Astrocyte (in vitro differentiated cells and primary cell): ENCODE measurements at regions not wholly inside any gene's neighbourhood (a gene's known extent, or its start where the extent isn't known, plus 50 kb on each side); places are given as distances from the start of the nearest gene placed in this dataset.

Source experiments
- DNase-seq: peaks from one replicate; pipeline ENCODE4 v3.0.0-alpha.2; 2010; ENCODE audit warnings: low read depth
- FAIRE-seq: peaks from 2 replicates; lab custom pipeline; 2011; peaks lifted over from hg19 to GRCh38; lab: Jason Lieb, UNC
- H2AFZ ChIP-seq: 2 replicates; pipeline ENCODE4 v1.6.0; 2012; ENCODE audit warnings: low read depth, low read length, inconsistent platforms
- H3K27ac ChIP-seq: 2 replicates; pipeline ENCODE4 v1.5.1; 2011; ENCODE audit warnings: low read depth, low read length, inconsistent platforms
- H3K27me3 ChIP-seq: 2 replicates; pipeline ENCODE4 v1.6.0; 2011; ENCODE audit warnings: low read length, inconsistent platforms; ENCODE audit not compliant: insufficient read depth
- H3K36me3 ChIP-seq: 2 replicates; pipeline ENCODE4 v1.5.1; 2011; ENCODE audit warnings: low read length, inconsistent platforms; ENCODE audit not compliant: insufficient read depth
- H3K4me1 ChIP-seq: 2 replicates; pipeline ENCODE4 v1.5.1; 2011; ENCODE audit warnings: low read length, inconsistent platforms; ENCODE audit not compliant: insufficient read depth
- H3K4me2 ChIP-seq: 2 replicates; pipeline ENCODE4 v1.6.0; 2012; ENCODE audit warnings: low read length, inconsistent platforms
- H3K4me3 ChIP-seq: 2 replicates; pipeline ENCODE4 v1.5.1; 2011; ENCODE audit warnings: low read depth, mild to moderate bottlenecking, low read length, inconsistent platforms; ENCODE audit not compliant: insufficient read depth
- H3K79me2 ChIP-seq: 2 replicates; pipeline ENCODE4 v1.6.0; 2012; ENCODE audit warnings: mild to moderate bottlenecking, low read length, inconsistent platforms; ENCODE audit not compliant: insufficient read depth
- H3K9ac ChIP-seq: 2 replicates; pipeline ENCODE4 v1.6.0; 2012; ENCODE audit warnings: mild to moderate bottlenecking, low read length, inconsistent platforms
- H3K9me3 ChIP-seq: 2 replicates; pipeline ENCODE4 v1.5.1; 2012; ENCODE audit warnings: low read depth, mild to moderate bottlenecking, low read length, inconsistent platforms; ENCODE audit not compliant: insufficient read depth
- H4K20me1 ChIP-seq: 2 replicates; pipeline ENCODE4 v1.6.0; 2012; ENCODE audit warnings: low read length, inconsistent platforms; ENCODE audit not compliant: insufficient read depth
- H3K27ac Mint-ChIP-seq: one replicate; pipeline ENCODE4 v1.8.0; 2021; ENCODE audit warnings: mild to moderate bottlenecking, mixed read lengths; ENCODE audit not compliant: unreplicated experiment
- H3K27me3 Mint-ChIP-seq: one replicate; pipeline ENCODE4 v1.8.0; 2021; ENCODE audit warnings: low read depth, mixed read lengths; ENCODE audit not compliant: unreplicated experiment
- H3K36me3 Mint-ChIP-seq: one replicate; pipeline ENCODE4 v1.8.0; 2021; ENCODE audit warnings: low read depth, mixed read lengths; ENCODE audit not compliant: unreplicated experiment
- H3K4me1 Mint-ChIP-seq: one replicate; pipeline ENCODE4 v1.8.0; 2021; ENCODE audit warnings: low read depth, mixed read lengths; ENCODE audit not compliant: unreplicated experiment
- H3K4me3 Mint-ChIP-seq: one replicate; pipeline ENCODE4 v1.8.0; 2021; ENCODE audit warnings: mild to moderate bottlenecking, moderate library complexity, mixed read lengths; ENCODE audit not compliant: unreplicated experiment
- H3K9me3 Mint-ChIP-seq: one replicate; pipeline ENCODE4 v1.8.0; 2021; ENCODE audit warnings: mild to moderate bottlenecking, mixed read lengths; ENCODE audit not compliant: unreplicated experiment
- EZH2 ChIP-seq: IDR thresholded peaks from 2 replicates; pipeline ENCODE4 v1.6.1; 2012; ENCODE audit warnings: mild to moderate bottlenecking, low read length, inconsistent platforms; ENCODE audit not compliant: insufficient read depth
- TF ChIP-seq, protein P1 (sequence below): IDR thresholded peaks from 2 replicates; pipeline ENCODE4 v1.5.1; 2011; ENCODE audit warnings: low read depth, mild to moderate bottlenecking, inconsistent platforms, low read length, moderate library complexity; ENCODE audit not compliant: insufficient read depth

- Histone ChIP-seq H2AFZ (no peak overlapping the region), H3K9ac (no peak overlapping the region), H3K36me3 (no peaks in the 10 kb centered on the region), H3K9me3 (no peaks in the 10 kb centered on the region), H3K4me3 (no peak overlapping the region), H3K4me2 (no peak overlapping the region), H3K27ac (no peak overlapping the region), H3K4me1 (no peaks in the 10 kb centered on the region), H3K27me3 (no peaks in the 10 kb centered on the region), H3K79me2 (no peaks in the 10 kb centered on the region), H4K20me1 (no peaks in the 10 kb centered on the region)
- Mint-ChIP-seq H3K4me3 (no peak overlapping the region), H3K36me3 (no peaks in the 10 kb centered on the region), H3K27ac (no peak overlapping the region), H3K4me1 (no peaks in the 10 kb centered on the region), H3K27me3 (peaks cover 51% of the 10 kb centered on the region), H3K9me3 (peaks cover 5% of the 10 kb centered on the region)
- no peak for DNase-seq
- no peak for TF ChIP-seq EZH2
- TF ChIP-seq, protein P1, sequence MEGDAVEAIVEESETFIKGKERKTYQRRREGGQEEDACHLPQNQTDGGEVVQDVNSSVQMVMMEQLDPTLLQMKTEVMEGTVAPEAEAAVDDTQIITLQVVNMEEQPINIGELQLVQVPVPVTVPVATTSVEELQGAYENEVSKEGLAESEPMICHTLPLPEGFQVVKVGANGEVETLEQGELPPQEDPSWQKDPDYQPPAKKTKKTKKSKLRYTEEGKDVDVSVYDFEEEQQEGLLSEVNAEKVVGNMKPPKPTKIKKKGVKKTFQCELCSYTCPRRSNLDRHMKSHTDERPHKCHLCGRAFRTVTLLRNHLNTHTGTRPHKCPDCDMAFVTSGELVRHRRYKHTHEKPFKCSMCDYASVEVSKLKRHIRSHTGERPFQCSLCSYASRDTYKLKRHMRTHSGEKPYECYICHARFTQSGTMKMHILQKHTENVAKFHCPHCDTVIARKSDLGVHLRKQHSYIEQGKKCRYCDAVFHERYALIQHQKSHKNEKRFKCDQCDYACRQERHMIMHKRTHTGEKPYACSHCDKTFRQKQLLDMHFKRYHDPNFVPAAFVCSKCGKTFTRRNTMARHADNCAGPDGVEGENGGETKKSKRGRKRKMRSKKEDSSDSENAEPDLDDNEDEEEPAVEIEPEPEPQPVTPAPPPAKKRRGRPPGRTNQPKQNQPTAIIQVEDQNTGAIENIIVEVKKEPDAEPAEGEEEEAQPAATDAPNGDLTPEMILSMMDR: no peak
- FAIRE-seq: no peak
These were observed 246.8 kb upstream of the IRX1 start for GRCh38 chr5:3348576-3349535.

GRCh38 chr5:3347741-3348140, 247.9 kb upstream of the IRX1 start:
- H3K27ac Mint-ChIP-seq: no peak overlapping the region
- TF ChIP-seq, protein P1: no peak
- TF ChIP-seq EZH2: no peak
- H3K9ac ChIP-seq: no peak overlapping the region
- no peaks in the 10 kb centered on the region for H3K79me2 ChIP-seq
- FAIRE-seq: no peak
- H3K4me3 ChIP-seq: no peak overlapping the region
- DNase-seq: no peak
- no peak overlapping the region for H2AFZ ChIP-seq
- no peaks in the 10 kb centered on the region for H3K36me3 Mint-ChIP-seq
- peaks cover 5% of the 10 kb centered on the region for H3K9me3 Mint-ChIP-seq
- no peak overlapping the region for H3K4me3 Mint-ChIP-seq
- peaks cover 52% of the 10 kb centered on the region for H3K27me3 Mint-ChIP-seq
- H3K27ac ChIP-seq: no peak overlapping the region
- no peak overlapping the region for H3K4me2 ChIP-seq
- H4K20me1 ChIP-seq: no peaks in the 10 kb centered on the region
- no peaks in the 10 kb centered on the region for H3K27me3 ChIP-seq
- no peaks in the 10 kb centered on the region for H3K36me3 ChIP-seq
- no peaks in the 10 kb centered on the region for H3K9me3 ChIP-seq
- H3K4me1 ChIP-seq: no peaks in the 10 kb centered on the region
- H3K4me1 Mint-ChIP-seq: no peaks in the 10 kb centered on the region
